ENCODE measurements at regions not wholly inside any gene's neighbourhood (a gene's known extent, or its start where the extent isn't known, plus 50 kb on each side); places are given as distances from the start of the nearest gene placed in this dataset.

DNA sequence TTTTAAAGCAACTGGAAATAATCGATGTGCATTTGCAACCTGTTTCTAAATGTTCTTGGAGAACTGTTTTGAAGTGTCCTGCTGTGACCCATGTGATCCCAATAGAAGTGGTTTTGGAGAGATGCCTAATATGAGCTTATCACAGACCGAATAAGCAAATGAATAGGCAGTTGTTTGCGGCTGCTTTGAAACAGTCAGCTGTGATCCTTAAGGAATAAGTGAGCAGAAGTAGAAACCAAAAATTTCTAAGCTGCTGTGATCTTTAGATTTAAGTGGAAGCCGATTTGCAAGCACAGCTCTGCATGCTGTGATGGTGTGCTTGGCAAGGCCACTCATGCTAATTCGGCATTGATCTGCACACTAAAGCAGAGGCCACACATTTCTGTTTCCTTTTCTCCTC lies 329.5 kb upstream of the DUSP10 start:
- no peak for TF ChIP-seq EZH2 (IDR thresholded peaks at IDR 0.05; ENCODE audit: insufficient read depth, poor library complexity, severe bottlenecking)
- TF ChIP-seq EZH2phosphoT487 (IDR thresholded peaks at IDR 0.05; ENCODE audit: insufficient read depth, low read depth): no peak

Measured in GM23248 (cell line).